ENCODE measurements at regions not wholly inside any gene's neighbourhood (a gene's known extent, or its start where the extent isn't known, plus 50 kb on each side); places are given as distances from the start of the nearest gene placed in this dataset.

DNA sequence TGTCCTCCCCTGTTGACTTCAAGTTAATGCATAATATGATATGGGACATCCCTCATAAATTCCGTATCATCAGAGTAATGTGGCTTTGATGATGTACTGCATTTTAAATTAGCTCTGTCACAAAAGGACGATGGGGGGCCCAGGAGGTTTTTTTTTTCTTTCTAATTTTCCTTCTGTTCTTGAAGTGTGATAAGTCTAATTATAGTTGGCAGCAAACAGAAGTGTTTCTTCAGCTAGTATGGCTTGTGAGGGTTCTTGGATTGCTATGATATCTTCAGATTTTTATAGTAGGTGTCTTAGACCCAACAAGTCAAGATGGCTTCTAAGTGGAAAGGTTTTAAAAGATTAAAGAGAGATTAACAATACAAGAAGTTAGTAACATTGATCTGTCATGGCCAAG is 796.2 kb upstream of the RBFOX1 start:
- intact Hi-C loops (cut with micrococcal nuclease), result no loop called here
- BruUV-seq (replicated peaks), result no TSS peak
- no peak overlapping the region for H2AFZ ChIP-seq (ENCODE audit: low read length)
- H3K9me3 ChIP-seq (ENCODE audit: low read length), result no peaks in the 10 kb centered on the region
- H3K27ac ChIP-seq (ENCODE audit: low read length), result no peak overlapping the region
- H3K9me2 ChIP-seq (replicated peaks; ENCODE audit: low read length), result no peaks in the 10 kb centered on the region
- no peak overlapping the region for H3K9ac ChIP-seq (ENCODE audit: low read length)
- H4K20me1 ChIP-seq (ENCODE audit: low read length), result no peaks in the 10 kb centered on the region
- H3K36me3 ChIP-seq (ENCODE audit: low read depth, low read length), result no peaks in the 10 kb centered on the region
- DNase-seq (no peak), ATAC-seq (no peak)
- no peaks in the 10 kb centered on the region for H3K27me3 ChIP-seq (ENCODE audit: low read length)
- CTCF ChIA-PET, result no interaction called here
- H3K4me1 ChIP-seq (ENCODE audit: insufficient read depth, low read length), result no peaks in the 10 kb centered on the region
- TF ChIP-seq EZH2phosphoT487 (IDR thresholded peaks at IDR 0.05; ENCODE audit: borderline replicate concordance, low read length), result no peak
- no peak for TF ChIP-seq EZH2 (IDR thresholded peaks at IDR 0.05; ENCODE audit: low read length, unreplicated experiment)
- TF ChIP-seq, protein P1, sequence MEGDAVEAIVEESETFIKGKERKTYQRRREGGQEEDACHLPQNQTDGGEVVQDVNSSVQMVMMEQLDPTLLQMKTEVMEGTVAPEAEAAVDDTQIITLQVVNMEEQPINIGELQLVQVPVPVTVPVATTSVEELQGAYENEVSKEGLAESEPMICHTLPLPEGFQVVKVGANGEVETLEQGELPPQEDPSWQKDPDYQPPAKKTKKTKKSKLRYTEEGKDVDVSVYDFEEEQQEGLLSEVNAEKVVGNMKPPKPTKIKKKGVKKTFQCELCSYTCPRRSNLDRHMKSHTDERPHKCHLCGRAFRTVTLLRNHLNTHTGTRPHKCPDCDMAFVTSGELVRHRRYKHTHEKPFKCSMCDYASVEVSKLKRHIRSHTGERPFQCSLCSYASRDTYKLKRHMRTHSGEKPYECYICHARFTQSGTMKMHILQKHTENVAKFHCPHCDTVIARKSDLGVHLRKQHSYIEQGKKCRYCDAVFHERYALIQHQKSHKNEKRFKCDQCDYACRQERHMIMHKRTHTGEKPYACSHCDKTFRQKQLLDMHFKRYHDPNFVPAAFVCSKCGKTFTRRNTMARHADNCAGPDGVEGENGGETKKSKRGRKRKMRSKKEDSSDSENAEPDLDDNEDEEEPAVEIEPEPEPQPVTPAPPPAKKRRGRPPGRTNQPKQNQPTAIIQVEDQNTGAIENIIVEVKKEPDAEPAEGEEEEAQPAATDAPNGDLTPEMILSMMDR (conservative IDR thresholded peaks at IDR 0.05; ENCODE audit: low read depth, low read length), result no peak
- H3K79me2 ChIP-seq (ENCODE audit: low read length), result no peaks in the 10 kb centered on the region
- H3F3A ChIP-seq (ENCODE audit: low read length, unreplicated experiment), result no peaks in the 10 kb centered on the region
- no peak overlapping the region for H3K4me3 ChIP-seq (ENCODE audit: low read length)
- POLR2A ChIA-PET (ENCODE audit: unreplicated experiment), result no interaction called here
- H3K4me2 ChIP-seq (ENCODE audit: low read length), result no peak overlapping the region

DNA sequence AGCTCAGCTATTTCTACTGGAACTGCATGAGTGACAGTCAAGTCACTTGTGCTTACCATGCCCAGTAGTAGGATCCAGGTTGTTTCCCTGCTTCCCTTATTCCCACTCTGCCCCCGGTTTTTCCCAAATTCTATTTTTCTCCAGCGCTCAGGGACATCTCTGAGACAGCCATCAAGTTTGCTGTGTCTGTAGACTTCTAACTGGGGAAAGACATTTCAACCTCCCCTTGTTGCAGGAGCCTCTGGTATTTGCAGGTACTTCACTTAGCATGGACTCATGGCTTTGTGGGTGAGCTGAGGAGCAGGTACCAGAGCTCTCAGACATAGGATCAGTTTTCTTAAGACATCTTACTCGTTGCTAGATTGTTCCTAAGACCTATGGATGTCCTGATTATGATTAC is 801.6 kb upstream of the RBFOX1 start:
- Histone ChIP-seq H3F3A (ENCODE audit: low read length, unreplicated experiment) (no peaks in the 10 kb centered on the region), H3K9ac (ENCODE audit: low read length) (no peak overlapping the region), H3K9me3 (ENCODE audit: low read length) (no peaks in the 10 kb centered on the region), H3K27me3 (ENCODE audit: low read length) (no peaks in the 10 kb centered on the region), H3K36me3 (ENCODE audit: low read depth, low read length) (no peaks in the 10 kb centered on the region), H3K4me1 (ENCODE audit: insufficient read depth, low read length) (no peaks in the 10 kb centered on the region), H3K4me3 (ENCODE audit: low read length) (no peak overlapping the region), H2AFZ (ENCODE audit: low read length) (no peak overlapping the region), H4K20me1 (ENCODE audit: low read length) (no peaks in the 10 kb centered on the region), H3K9me2 (replicated peaks; ENCODE audit: low read length) (no peaks in the 10 kb centered on the region), H3K4me2 (ENCODE audit: low read length) (no peak overlapping the region), H3K79me2 (ENCODE audit: low read length) (no peaks in the 10 kb centered on the region), H3K27ac (ENCODE audit: low read length) (no peak overlapping the region)
- ATAC-seq, result no peak
- ChIA-PET POLR2A (ENCODE audit: unreplicated experiment) (no interaction called here), CTCF (no interaction called here)
- intact Hi-C loops (cut with micrococcal nuclease), result no loop called here
- no TSS peak for BruUV-seq (replicated peaks)
- TF ChIP-seq EZH2 (IDR thresholded peaks at IDR 0.05; ENCODE audit: low read length, unreplicated experiment), result no peak
- no peak for TF ChIP-seq EZH2phosphoT487 (IDR thresholded peaks at IDR 0.05; ENCODE audit: borderline replicate concordance, low read length)
- TF ChIP-seq, protein P1 (conservative IDR thresholded peaks at IDR 0.05; ENCODE audit: low read depth, low read length), result no peak
- DNase-seq, result no peak

DNA sequence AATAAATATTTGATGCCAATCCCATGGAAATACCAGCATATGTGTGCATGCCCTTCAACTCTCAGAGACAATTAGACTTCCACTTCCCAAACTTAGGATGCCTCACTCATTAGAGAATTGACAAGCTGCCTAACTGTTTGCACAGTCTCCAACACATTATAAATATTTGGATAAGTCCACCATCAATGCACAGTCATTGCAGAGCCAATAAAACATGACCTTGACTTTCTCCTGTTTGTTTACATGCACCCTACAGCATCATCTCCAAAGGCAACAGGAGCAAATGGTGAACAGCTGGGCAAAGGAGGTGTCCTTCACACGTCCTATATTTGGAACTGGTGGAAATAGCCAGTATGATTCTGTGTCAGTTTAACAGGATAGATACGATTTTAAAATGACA is 804.4 kb upstream of the RBFOX1 start:
- no peaks in the 10 kb centered on the region; the same call in 1 of the 2 replicates for H3K9me3 ChIP-seq (ENCODE audit: low read length)
- TF ChIP-seq EZH2phosphoT487 (IDR thresholded peaks at IDR 0.05; ENCODE audit: borderline replicate concordance, low read length) (no peak), EZH2 (IDR thresholded peaks at IDR 0.05; ENCODE audit: low read length, unreplicated experiment) (no peak)
- TF ChIP-seq, protein P1 (conservative IDR thresholded peaks at IDR 0.05; ENCODE audit: low read depth, low read length), result no peak
- no peaks in the 10 kb centered on the region for H3F3A ChIP-seq (ENCODE audit: low read length, unreplicated experiment)
- H2AFZ ChIP-seq (ENCODE audit: low read length), result no peak overlapping the region
- no peaks in the 10 kb centered on the region for H3K4me1 ChIP-seq (ENCODE audit: insufficient read depth, low read length)
- H3K27ac ChIP-seq (ENCODE audit: low read length), result no peak overlapping the region
- no peak for ATAC-seq
- H3K4me2 ChIP-seq (ENCODE audit: low read length), result no peak overlapping the region
- no peak overlapping the region for H3K4me3 ChIP-seq (ENCODE audit: low read length)
- ChIA-PET CTCF (no interaction called here), POLR2A (ENCODE audit: unreplicated experiment) (no interaction called here)
- H3K79me2 ChIP-seq (ENCODE audit: low read length), result no peaks in the 10 kb centered on the region
- H3K9ac ChIP-seq (ENCODE audit: low read length), result no peak overlapping the region
- no peaks in the 10 kb centered on the region for H4K20me1 ChIP-seq (ENCODE audit: low read length)
- H3K27me3 ChIP-seq (ENCODE audit: low read length), result no peaks in the 10 kb centered on the region
- no peaks in the 10 kb centered on the region for H3K36me3 ChIP-seq (ENCODE audit: low read depth, low read length)
- no peaks in the 10 kb centered on the region for H3K9me2 ChIP-seq (replicated peaks; ENCODE audit: low read length)
- no TSS peak for BruUV-seq (replicated peaks)
- intact Hi-C loops (cut with micrococcal nuclease), result no loop called here
- DNase-seq, result no peak
